HG02588 (cell line): ENCODE measurements at regions not wholly inside any gene's neighbourhood (a gene's known extent, or its start where the extent isn't known, plus 50 kb on each side); places are given as distances from the start of the nearest gene placed in this dataset.
"Not testable (repeated sequence)": the region's sequence is repeated elsewhere in the genome, so short reads cannot be mapped to it uniquely, and the experiment has no call there.

Source experiments
- ATAC-seq: cut with Tn5 transposase; IDR thresholded peaks from one replicate; pipeline ENCODE4 v1.9.1; 2021; ENCODE audit warnings: mild to moderate bottlenecking, moderate library complexity; ENCODE audit not compliant: unreplicated experiment

DNA sequence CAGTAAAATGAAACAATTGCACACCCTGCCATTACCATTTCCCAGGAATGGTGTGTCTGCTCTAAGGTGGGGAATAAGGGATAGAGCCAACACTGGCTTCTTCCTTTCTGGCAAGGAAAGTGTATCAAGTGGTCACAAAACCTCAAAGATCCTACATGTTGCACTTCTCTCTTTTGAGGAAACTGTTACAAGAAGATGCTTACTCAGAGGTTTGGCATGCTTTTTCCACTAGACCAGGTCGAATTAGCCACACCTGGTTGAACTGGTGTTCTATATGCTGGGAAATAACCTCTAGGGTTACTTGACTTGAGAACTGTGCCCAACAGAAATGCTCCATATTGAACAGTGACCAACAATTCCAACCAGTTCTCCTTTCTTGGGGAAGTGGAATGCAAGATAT is 102.9 kb downstream of the LRRN1 start:
- ATAC-seq: no peak

DNA sequence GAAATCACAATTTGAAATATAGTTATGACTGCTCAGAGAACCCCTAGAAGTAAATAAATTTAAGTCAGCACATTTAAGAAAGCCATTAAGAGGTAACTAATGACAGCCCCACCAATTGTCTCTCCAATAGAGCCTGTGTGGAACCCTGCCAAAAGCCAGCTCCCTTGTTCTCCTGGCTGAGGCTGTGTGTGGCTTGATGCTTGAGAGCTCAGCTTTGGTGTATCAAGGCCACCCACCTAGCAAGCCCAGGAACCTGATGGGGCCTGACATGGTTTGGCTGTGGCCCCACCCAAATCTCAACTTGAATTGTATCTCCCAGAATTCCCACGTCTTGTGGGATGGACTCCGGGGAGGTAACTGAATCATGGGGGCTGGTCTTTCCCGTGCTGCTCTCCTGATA is 106.9 kb downstream of the LRRN1 start:
- no peak for ATAC-seq

DNA sequence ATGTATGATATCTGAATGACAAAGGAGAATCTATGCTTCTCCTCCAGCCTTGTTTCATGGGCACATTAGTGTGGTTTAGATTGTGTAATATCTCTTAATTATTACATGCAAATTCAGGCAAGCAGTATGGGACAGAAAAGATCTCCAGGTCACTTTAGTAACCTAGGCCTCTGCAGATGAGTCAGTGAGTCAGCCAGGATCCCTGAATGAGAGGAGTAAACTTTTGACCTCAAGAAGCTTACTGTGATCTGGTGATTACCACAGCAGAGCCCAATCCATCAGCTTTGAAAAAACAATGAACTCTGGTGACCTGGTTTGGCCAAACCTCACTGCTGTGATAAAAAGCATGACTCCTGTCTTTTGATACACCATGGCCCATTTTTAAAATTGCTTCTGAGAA is 107.8 kb downstream of the LRRN1 start:
- no peak for ATAC-seq

DNA sequence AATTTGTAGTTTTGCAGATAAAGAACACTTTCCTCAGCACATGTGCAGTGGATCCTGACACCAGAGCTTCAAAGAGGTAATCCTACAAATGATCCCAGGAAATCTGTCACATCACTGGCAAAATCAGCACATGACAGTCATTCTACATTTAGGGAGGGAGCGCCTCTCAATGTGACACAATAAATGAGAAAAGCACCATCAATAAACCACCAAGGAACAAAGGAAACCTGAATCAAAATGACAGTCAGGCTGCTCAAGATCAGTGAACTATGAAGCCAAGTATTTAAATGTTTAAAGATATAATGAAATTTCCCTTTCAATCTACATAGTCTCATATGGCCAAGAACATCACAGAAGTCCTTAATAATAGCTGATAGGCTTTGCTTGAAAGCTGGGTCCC is 119.5 kb downstream of the LRRN1 start:
- ATAC-seq: no peak

DNA sequence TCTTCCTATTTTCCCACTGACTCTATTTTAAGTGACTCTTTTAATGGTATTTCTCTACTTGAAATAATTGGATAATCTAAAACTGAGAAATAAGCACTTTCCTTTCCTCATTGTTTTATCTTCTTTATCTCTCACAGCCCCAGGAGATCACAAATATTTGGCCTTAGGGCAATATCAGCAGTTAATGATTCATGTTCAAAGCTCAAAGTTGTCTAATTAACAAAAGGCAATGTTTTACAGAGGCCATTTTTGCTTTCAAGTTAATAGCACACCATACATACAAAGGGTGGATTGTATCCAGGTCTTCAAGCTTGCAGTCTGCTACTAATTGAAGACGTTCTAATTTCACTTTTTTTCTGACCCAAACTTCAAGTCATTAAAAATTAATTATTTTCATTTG is 120.1 kb downstream of the LRRN1 start:
- no peak for ATAC-seq

DNA sequence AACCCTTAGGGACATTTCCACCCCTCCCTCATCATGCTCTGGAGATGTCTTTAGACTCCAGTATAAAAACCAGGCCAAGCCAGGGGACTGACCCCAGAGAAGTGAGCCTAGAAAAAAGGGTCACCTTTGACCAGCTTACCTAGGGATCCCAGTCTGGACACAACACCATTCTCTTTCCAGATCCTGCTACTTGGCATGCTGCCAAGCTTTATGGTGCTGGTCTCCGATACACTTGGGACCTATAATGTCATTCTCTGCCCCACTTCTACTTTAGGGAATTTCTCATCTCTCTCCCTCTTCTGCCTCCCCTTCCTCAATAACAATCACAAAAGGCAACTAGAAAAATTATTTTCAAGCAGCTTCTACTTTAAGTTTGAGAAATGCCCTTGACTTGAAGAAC is 124.4 kb downstream of the LRRN1 start:
- ATAC-seq: no peak

DNA sequence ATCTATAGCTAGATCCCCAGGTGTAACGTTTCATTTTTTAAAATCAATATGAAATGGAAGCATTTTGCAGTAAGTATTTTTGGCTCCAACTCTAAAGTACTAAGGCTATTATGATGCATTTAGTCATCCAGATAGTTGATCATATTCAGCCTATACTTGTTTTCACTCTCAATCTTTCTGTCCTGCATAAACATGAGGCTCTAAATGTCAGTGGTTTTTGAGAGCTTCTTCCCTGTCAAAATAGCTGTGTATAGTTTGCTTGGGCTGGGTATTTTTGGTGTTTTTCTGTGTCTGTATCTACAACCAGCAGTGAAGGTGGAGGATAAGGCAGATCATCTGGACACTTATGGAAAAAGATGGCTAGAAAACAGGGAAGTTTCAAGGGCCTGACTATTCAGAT is 128.0 kb downstream of the LRRN1 start:
- ATAC-seq: no peak

DNA sequence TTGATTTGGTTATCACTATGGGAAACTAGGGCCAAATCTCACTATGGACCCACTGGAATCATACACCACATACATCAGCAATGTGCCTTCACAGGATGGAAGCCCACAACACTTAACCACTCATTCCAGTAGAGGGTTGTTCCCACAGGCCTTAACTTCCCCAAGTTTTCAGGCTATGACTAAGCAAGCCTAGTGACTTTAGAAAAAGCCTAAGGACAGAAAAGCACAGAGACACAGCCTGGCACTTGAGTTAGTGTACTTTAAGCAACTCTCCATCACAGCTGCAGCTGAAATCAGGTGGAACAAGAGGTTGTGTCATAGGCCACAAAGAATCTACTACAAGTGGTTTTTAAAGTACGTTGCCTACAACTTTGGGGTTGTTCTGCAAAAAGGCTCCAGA is 128.7 kb downstream of the LRRN1 start:
- ATAC-seq: no peak

DNA sequence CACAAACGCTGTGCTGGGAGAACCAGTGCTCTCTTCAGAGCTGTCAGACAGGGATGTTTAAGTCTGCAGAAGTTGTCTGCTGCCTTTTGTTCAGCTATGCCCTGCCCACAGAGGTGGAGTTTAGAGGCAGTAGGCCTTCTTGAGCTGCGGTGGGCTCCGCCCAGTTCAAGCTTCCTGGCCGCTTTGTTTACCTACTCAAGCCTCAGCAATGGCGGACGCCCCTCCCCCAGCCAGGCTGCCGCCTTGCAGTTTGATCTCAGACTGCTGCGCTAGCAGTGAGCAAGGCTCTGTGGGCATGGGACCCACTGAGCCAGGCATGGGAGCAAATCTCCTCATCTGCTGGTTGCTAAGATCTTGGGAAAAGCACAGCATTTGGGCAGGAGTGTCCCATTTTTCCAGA is 142.1 kb downstream of the LRRN1 start:
- ATAC-seq: not testable (repeated sequence)

DNA sequence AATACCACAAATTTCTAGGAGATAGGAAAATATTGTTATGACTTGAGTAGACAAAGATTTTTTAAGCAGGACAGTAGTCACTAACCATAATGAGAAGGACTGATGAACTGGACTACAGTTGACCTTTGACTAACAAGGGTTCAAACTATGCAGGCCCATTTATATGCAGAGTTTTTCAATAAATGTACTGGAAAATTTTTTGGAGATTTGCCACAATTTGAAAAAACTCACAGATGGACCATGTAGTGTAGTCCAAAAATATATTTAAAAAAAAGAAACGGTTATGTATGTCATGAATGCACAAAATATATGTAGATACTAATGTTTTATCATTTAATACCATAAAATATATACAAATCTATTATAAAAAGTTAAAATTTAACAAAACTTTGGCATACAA is 151.8 kb downstream of the LRRN1 start:
- ATAC-seq: no peak

DNA sequence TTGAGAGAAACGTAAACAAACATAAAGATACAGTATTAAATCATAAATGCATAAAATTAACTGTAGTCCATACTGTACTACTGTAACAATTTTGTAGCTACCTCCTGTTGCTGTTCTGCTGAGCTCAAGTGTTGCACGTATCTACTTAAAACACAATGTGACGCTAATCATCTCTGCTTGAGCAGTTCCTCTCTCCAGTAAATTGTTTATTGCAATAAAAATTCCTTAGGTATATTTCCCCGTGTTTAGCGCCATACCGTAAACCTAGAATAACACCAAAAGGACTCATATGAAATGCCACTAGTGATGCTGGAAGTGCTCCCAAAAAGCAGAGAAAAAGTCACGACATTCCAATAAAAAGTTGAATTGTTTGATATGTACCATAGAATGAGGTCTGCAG is 152.3 kb downstream of the LRRN1 start:
- no peak for ATAC-seq

DNA sequence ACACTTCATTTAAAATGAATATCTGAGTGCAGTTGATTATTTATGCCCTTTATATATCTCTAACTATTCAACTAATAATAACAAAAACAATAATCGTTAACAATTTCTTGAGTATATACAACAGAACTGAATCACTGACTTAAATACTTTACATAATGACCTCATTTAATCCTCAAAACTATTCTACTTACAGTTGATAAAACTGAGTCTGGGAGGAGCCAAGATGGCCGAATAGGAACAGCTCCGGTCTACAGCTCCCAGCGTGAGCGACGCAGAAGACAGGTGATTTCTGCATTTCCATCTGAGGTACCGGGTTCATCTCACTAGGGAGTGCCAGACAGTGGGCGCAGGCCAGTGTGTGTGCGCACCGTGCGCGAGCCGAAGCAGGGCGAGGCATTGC is 163.6 kb downstream of the LRRN1 start:
- not testable (repeated sequence) for ATAC-seq

DNA sequence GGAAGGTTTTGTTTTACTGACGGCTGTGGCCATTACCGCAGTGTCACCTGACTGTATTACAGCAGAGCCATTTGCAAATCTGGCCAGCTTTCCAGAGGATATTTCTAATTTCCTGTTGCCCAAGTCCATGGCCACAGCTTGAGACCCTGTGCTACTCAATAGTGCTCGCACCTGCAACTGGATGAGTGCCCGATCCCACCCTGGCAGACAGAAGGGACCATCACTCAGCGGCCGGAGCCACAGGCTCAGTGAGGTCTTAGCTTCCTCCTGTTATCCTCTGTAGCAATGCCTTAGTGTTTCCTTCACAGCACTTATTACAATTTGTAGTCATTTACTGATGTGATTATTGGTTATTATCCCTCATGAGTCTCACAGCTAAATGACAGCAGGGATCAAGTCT is 184.8 kb downstream of the LRRN1 start:
- ATAC-seq: no peak

DNA sequence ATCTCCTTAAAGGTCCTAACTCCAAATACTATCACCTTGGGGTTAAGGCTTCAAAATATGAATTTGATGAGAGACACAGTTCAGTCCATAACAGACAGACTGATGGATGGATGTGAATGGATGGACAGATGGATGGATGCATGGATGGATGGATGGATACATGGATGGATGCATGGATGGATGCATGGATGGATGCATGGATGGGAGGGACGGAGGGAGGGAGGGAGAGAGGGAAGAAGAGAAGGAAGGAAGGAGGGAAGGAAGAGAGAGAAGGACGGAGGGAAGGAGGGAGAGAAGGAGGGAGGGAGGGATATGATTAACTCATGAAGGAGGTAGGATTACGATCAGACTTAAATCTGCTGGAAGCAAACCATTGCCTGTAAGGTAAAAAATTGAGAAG is 192.4 kb downstream of the LRRN1 start:
- ATAC-seq: no peak

DNA sequence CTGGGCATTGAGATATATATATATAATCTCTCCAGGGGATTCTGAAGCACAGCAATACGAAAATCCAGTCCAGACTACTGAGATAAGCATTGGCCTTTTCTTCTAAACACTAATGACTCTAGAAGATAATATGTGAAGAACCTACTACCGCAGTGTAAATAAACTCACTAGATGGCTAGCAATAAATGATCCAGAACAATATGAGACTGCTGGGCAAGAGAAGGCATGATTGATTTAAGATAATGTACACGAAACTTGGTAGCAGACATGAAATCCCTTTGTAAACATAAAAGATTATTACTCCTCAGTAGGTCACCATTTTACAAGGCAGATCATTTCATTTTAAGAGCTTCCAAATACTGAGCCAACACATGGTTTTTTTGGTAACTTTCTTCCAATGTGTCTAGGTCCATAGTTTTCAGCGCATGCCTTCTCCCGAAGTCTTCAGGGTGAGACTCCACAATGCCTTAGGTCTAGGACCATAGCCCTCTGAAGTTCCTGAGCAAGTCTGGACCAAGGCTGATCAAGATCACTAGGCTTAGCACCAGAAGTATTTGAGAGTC is 193.2 kb downstream of the LRRN1 start:
- no peak for ATAC-seq

DNA sequence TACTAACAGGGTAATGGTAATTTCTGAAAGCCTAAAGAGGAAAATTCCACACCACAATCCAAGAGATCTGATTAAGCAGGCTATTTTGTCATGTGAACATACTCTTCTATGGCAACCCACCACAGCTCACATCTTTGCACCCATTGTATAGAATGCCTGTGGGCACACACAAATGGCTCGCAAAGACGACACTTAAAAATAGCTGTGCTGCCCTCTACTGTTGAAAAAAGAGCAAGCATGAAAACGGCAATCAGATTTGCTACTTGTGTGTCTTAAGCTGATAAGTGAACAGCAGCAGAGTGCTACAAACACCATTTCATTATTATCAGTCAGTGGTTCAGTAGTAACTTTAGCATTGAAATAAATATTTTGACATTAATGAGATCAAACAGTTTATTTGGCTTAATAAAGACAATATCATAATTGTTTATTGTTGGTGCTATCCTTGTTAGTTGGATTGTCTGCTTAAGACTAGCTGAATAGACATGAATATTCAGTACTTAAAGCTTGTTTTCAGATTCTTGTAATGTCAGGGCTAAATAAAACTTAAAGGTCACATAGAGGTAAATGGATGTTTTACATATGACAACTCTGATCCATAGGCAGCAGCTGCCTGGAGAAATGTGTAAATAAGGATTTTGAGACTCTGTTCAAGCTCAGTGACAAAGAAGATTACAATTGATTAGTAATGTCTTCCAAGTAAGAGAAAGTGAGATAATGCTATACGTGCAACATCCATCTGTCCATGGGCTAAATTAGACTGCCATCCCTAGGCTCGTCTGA is 199.1 kb downstream of the LRRN1 start:
- ATAC-seq: no peak

DNA sequence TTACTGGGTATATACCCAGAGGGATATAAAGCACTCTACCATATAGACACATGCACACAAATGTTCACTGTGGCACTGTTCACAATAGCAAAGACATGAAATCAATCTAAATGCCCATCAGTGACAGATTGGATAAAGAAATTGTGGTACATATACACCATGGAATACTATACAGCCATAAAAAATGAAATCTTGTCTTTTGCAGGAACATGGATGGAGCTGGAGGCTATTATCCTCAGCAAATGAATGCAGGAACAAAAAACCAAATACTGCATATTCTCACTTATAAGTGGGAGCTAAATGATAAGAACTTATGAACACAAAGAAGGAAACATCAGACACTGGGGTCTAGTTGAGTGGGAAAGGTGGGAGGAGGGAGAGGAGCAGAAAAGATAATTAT is 200.1 kb downstream of the LRRN1 start:
- ATAC-seq: not testable (repeated sequence)

DNA sequence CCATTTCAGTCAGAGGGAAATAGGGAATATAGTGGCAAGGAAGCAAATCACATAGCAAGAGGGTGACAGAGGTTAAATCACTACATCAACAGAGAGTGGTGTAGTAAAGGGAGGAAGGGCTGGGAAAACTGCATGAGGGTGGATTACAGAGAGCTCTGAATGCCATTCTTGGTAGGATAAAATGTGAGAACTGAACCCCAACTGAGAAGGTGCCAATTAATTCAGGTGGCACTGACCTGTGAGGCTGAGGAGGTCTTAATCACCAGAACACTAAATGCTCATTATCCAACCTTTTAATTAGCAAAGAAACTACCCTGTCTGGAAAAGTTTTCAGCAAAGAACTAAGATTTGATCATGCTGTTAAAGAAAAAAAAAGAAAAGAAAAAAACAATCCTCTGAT is 202.7 kb downstream of the LRRN1 start:
- no peak for ATAC-seq

DNA sequence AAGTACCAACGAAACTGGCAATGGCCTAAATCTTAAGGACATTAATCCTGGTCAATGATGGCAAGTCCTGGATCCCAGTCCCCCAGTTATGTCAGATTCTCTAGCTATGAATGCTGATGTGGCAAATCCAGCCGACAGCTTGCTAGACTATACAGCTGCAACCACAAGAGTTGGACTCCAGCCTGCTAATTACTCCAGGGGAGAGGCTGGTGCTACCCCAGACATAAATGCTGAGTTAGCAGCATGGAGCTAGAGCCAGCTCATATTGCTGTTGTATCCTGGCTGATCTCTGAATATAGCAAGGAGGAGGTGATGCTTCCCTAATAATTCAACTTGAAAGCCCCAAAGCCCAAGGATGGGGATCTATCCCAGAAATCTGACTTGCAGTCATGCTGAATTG is 207.1 kb downstream of the LRRN1 start:
- ATAC-seq: no peak

DNA sequence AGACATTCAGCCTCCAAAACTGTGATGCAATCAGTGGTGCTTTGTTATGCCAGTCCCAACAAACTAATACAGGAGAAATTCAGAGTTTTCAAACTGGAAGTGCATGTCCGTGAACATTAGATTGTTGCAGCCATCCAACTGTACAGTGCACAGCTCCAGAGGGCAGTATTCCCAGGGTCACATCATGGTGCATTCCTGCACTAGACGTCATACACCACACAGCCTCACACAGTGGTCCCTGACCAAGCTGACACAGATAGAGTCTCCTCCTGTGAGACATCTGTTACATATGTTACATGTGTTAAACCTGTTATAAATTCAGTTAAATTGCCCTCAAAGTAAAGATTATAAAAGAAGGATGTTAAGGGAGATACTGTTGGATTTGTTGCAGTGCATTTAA is 209.0 kb downstream of the LRRN1 start:
- ATAC-seq: no peak

DNA sequence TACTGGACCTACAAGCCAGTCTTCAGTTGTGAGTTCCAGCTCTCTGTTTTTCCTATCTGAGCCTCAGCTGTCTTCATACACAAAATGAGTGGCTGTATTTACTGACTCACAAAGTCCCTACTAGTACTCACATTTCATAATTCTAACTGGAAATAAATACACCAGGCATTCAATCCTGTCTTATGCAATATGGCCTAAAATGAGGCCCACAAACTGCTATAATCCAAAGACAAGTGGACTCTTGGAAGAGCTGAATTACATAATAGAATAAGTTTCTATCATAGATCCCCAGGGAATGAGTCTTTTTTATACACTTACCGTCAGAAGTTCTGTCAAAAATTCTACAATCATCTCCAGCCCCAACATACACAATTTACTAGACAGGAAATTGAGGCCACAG is 211.9 kb downstream of the LRRN1 start:
- ATAC-seq: no peak

DNA sequence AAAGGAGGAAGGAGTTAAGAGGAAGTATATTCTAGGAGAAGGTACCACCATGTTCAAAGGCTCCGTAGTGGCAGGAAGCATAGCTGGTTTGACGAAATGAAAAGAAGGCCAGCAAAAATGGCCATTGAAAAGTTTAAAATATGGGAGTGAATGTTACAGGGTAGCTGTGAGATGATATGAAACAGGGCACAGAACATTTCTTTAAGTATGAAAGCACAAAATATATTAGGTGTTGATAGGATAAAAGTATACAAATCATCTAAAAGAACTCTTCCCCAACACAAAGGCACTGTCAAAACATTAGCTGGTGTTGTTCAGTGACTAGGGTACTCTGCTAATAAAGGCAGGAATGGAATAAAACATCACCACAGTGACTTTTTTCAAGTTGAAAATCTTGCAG is 216.2 kb downstream of the LRRN1 start:
- no peak for ATAC-seq

DNA sequence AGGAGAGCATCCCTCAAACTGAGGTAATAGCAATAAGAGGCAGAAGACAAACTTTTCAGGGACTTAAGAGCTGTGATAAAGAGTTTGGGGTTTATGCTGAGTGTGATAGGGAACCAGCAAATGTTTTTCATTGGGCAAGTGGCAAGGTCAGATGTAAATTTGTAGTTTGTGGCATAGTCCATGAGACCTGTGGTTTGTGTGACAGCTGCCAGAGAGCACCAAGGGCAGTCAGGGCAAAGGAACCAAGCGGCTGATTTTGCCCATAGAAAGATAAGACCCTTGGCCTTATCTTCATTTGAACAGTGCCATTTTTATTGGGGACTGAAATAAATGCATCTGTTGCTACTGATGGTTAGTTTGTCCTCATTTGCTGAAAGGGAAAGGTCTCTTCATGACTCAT is 220.3 kb downstream of the LRRN1 start:
- no peak for ATAC-seq
